ENCODE measurements at regions not wholly inside any gene's neighbourhood (a gene's known extent, or its start where the extent isn't known, plus 50 kb on each side); places are given as distances from the start of the nearest gene placed in this dataset.

GRCh38 chr10:109030581-109031210 is 892.6 kb downstream of the XPNPEP1 start:
- DNase-seq = no peak
- ATAC-seq = no peak
- H3K9me3 ChIP-seq = no peaks in the 10 kb centered on the region
- H3K4me1 ChIP-seq (ENCODE audit: low read depth) = no peaks in the 10 kb centered on the region
- TF ChIP-seq CTCF (IDR thresholded peaks at IDR 0.05) = no peak
- H3K4me3 ChIP-seq = no peak overlapping the region
- intact Hi-C loops (cut with DNase I, micrococcal nuclease) = no loop called here
- no peaks in the 10 kb centered on the region for H3K36me3 ChIP-seq (ENCODE audit: low read depth)

GRCh38 chr10:109029870-109030269 is 893.4 kb downstream of the XPNPEP1 start:
- no peaks in the 10 kb centered on the region for H3K4me1 ChIP-seq (ENCODE audit: low read depth)
- no peak for TF ChIP-seq CTCF (IDR thresholded peaks at IDR 0.05)
- H3K9me3 ChIP-seq = no peaks in the 10 kb centered on the region
- DNase-seq (no peak), ATAC-seq (no peak)
- intact Hi-C loops (cut with DNase I, micrococcal nuclease) = no loop called here
- no peak overlapping the region for H3K4me3 ChIP-seq
- no peaks in the 10 kb centered on the region for H3K36me3 ChIP-seq (ENCODE audit: low read depth)

DNA sequence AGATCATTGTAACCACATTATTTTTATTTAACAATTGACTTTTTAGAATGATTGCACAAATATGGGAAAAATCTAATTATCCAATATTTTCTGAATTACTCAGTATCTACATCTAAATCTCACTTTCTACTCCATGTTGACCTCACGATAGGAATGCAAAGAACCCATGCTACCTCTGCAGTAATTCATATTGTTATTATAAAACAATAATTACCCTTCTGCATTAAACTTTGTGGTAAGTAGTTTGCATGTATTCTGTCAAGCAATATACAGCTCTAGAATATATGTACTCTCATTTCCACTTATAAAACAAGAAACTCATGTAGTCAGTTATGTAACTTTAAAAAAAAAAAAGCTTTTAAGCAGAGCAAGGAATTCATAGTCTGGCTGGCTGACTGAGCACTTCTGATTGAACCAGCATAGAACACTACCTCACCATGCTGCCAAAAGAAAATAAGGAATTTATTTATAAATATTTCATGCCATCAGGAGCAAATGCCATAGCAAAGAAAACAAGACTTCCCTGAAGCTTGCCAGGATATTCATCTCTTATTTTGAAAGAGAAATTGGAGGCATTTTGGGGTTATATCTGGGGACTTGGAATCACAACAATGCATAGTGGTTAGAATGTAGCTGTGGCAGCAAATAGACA is 895.7 kb downstream of the XPNPEP1 start:
- intact Hi-C loops (cut with DNase I, micrococcal nuclease) = no loop called here
- DNase-seq (no peak), ATAC-seq (no peak)
- H3K36me3 ChIP-seq (ENCODE audit: low read depth) = no peaks in the 10 kb centered on the region
- TF ChIP-seq CTCF (IDR thresholded peaks at IDR 0.05) = no peak
- H3K4me1 ChIP-seq (ENCODE audit: low read depth) = no peaks in the 10 kb centered on the region
- no peak overlapping the region for H3K4me3 ChIP-seq
- H3K9me3 ChIP-seq = no peaks in the 10 kb centered on the region

GRCh38 chr10:109025172-109025571 is 898.1 kb downstream of the XPNPEP1 start:
- Histone ChIP-seq H3K36me3 (ENCODE audit: low read depth) (no peaks in the 10 kb centered on the region), H3K9me3 (no peaks in the 10 kb centered on the region), H3K4me3 (no peak overlapping the region), H3K4me1 (ENCODE audit: low read depth) (no peaks in the 10 kb centered on the region)
- DNase-seq (no peak), ATAC-seq (no peak)
- TF ChIP-seq CTCF (IDR thresholded peaks at IDR 0.05) = no peak
- intact Hi-C loops (cut with DNase I, micrococcal nuclease) = no loop called here

DNA sequence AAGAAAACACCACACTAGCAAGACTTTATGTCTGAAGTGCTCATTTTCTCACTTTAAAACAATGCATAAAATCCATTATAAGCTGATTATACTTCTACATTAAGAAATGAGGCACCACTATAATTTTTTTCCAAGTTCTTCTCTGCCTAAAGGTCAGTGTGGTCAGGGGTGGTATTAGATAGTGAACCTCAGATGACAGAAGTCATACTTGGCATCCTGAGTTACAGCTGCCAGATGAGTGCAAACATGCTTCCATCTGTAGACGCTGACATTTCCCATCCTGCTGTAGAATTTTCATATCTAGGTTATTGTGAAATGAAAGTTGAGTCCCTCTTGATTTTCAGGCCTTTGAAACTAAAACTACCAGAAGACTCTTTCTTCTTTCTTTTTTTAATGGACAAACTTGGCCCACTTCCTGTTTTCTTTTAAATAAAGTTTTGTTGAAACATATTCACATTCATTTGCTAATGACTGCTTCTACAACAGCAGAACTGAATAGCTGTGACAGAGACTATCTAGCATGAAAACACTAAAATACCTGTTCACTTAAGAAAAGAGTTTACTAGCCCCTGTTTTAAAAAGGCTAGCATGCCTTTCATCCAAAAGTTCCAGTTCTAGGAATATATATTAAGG is 900.8 kb downstream of the XPNPEP1 start:
- Histone ChIP-seq H3K4me3 (no peak overlapping the region), H3K9me3 (no peaks in the 10 kb centered on the region), H3K4me1 (ENCODE audit: low read depth) (no peaks in the 10 kb centered on the region), H3K36me3 (ENCODE audit: low read depth) (no peaks in the 10 kb centered on the region)
- ATAC-seq = no peak
- TF ChIP-seq CTCF (IDR thresholded peaks at IDR 0.05) = no peak
- DNase-seq = no peak
- intact Hi-C loops (cut with DNase I, micrococcal nuclease) = no loop called here

Data from mucosa of descending colon (tissue), 3 donors.